OCI-LY7 (cell line): ENCODE measurements at regions not wholly inside any gene's neighbourhood (a gene's known extent, or its start where the extent isn't known, plus 50 kb on each side); places are given as distances from the start of the nearest gene placed in this dataset.

Experiments
- CTCF ChIP-seq: fragments of 200-600 bp; sonication (generic); conservative IDR thresholded peaks from 2 replicates; pipeline ENCODE4 v1.5.1; 2014; ENCODE audit warnings: mild to moderate bottlenecking, antibody characterized with exemption, low read length, moderate library complexity, mixed read lengths
- EZH2phosphoT487 ChIP-seq: fragments of 200-600 bp; sonication (generic); IDR thresholded peaks from 2 replicates; pipeline ENCODE4 v1.6.1; 2018; ENCODE audit warnings: low read depth, borderline replicate concordance, mild to moderate bottlenecking, mixed run types, antibody characterized with exemption, low read length, moderate library complexity, mixed read lengths

GRCh38 chr12:68438601-68439000 is 106.4 kb upstream of the MDM1 start:
- TF ChIP-seq CTCF (no peak), EZH2phosphoT487 (no peak)
